Right atrium auricular region (tissue), 2 donors: ENCODE measurements at regions not wholly inside any gene's neighbourhood (a gene's known extent, or its start where the extent isn't known, plus 50 kb on each side); places are given as distances from the start of the nearest gene placed in this dataset.

Experiments used
- DNase-seq: peaks from one replicate; pipeline ENCODE4 v3.0.0-alpha.2; 2019; ENCODE audit warnings: low spot score
- H3K27ac ChIP-seq, 2 donors: fragments of 200-600 bp; sonication (generic); 1 replicate in 1 of 2; 2 replicates in 1 of 2; pipeline ENCODE4 v1.5.1; 2016 to 2019
- H3K27me3 ChIP-seq, 2 donors: fragments of 200-600 bp; sonication (generic); one replicate each; pipeline versions ENCODE4 v1.5.1 to v1.6.0; 2017 to 2019
- H3K36me3 ChIP-seq: fragments of 200-600 bp; sonication (generic); one replicate; pipeline ENCODE4 v1.5.1; 2016
- H3K4me1 ChIP-seq, 2 donors: fragments of 200-600 bp; sonication (generic); one replicate each; pipeline versions ENCODE4 v1.5.1 to v1.6.0; 2017 to 2019
- H3K4me3 ChIP-seq, 2 donors: fragments of 200-600 bp; sonication (generic); 1 replicate in 1 of 2; 2 replicates in 1 of 2; pipeline ENCODE4 v1.5.1; 2017 to 2019; ENCODE audit warnings: mild to moderate bottlenecking in 1 of 2, moderate library complexity in 1 of 2
- H3K9me3 ChIP-seq, 2 donors: fragments of 200-600 bp; sonication (generic); one replicate each; pipeline ENCODE4 v1.5.1; 2019
- CTCF ChIP-seq, 2 donors: fragments of 200-600 bp; sonication (generic); IDR thresholded peaks; one replicate each; pipeline ENCODE4 v1.5.1; 2019; ENCODE audit warnings: antibody characterized with exemption in 2 of 2

DNA sequence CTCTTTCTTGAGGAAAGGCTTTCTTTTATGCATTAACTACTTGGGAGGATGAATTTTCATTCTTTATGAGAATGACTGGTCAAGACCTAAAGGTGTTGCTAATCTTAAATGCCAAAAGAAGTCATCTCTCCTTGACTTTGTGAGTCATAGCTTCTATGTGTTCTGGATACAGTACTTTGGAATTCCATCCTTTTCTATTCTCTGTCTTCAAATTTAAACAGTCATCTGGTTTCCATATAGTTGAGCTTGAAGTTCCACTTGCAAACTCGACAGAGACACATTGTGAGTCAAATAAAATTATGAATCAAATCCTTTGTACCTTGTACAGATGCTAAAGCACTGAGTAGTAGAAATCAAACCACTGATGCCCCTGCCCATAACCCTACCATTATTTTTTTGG, 271.9 kb upstream of the PMFBP1 start:
- Histone ChIP-seq H3K36me3 (no peaks in the 10 kb centered on the region), H3K4me3 (no peak overlapping the region), H3K4me1 (no peaks in the 10 kb centered on the region), H3K27me3 (no peaks in the 10 kb centered on the region), H3K9me3 (peaks cover 0 to 16% of the 10 kb centered on the region in 2 donors), H3K27ac (no peak overlapping the region)
- TF ChIP-seq CTCF (IDR thresholded peaks at IDR 0.05): no peak
- DNase-seq: no peak

- Histone ChIP-seq H3K27ac (no peak overlapping the region), H3K36me3 (no peaks in the 10 kb centered on the region), H3K27me3 (no peaks in the 10 kb centered on the region), H3K9me3 (peaks cover 0 to 16% of the 10 kb centered on the region in 2 donors), H3K4me1 (no peaks in the 10 kb centered on the region), H3K4me3 (no peak overlapping the region)
- no peak for TF ChIP-seq CTCF (IDR thresholded peaks at IDR 0.05)
- no peak for DNase-seq
These were observed 270.6 kb upstream of the PMFBP1 start for GRCh38 chr16:72442385-72443158.

- no peaks in the 10 kb centered on the region for H3K27me3 ChIP-seq
- no peak overlapping the region for H3K4me3 ChIP-seq
- no peaks in the 10 kb centered on the region for H3K36me3 ChIP-seq
- TF ChIP-seq CTCF (IDR thresholded peaks at IDR 0.05): no peak
- no peaks in the 10 kb centered on the region for H3K4me1 ChIP-seq
- no peak for DNase-seq
- peaks cover 0 to 42% of the 10 kb centered on the region in 2 donors for H3K9me3 ChIP-seq
- no peak overlapping the region for H3K27ac ChIP-seq
These were observed 265.9 kb upstream of the PMFBP1 start for GRCh38 chr16:72437891-72438290.

DNA sequence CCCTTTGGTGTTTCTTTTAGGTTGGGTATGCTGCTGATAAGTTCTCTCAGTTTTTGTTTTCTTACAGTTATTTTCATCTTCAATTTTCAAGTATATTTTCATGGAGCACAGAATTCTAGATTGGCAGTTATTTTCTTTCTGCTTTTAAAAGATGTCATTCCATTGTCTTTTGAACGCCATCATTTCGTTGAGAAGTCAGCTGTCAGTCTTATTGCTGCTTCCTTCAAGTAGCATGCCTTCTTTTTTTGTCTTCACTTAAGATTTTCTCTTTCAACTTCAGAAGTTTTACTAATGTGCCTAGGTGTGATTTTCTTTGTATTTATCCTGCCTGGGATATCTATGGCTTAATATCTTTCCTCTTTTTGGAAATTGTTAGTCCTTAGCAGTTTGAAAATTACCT, 262.2 kb upstream of the PMFBP1 start:
- H3K9me3 ChIP-seq: peaks cover 0 to 35% of the 10 kb centered on the region in 2 donors
- H3K4me3 ChIP-seq: no peak overlapping the region
- H3K36me3 ChIP-seq: no peaks in the 10 kb centered on the region
- no peak overlapping the region for H3K27ac ChIP-seq
- TF ChIP-seq CTCF (IDR thresholded peaks at IDR 0.05): no peak
- DNase-seq: no peak
- no peaks in the 10 kb centered on the region for H3K4me1 ChIP-seq
- H3K27me3 ChIP-seq: no peaks in the 10 kb centered on the region

GRCh38 chr16:72430121-72430520, 258.2 kb upstream of the PMFBP1 start:
- no peak overlapping the region for H3K4me3 ChIP-seq
- peaks cover 0 to 25% of the 10 kb centered on the region in 2 donors for H3K9me3 ChIP-seq
- TF ChIP-seq CTCF (IDR thresholded peaks at IDR 0.05): no peak
- no peak overlapping the region for H3K27ac ChIP-seq
- no peaks in the 10 kb centered on the region for H3K27me3 ChIP-seq
- no peaks in the 10 kb centered on the region for H3K36me3 ChIP-seq
- no peaks in the 10 kb centered on the region for H3K4me1 ChIP-seq
- DNase-seq: no peak

DNA sequence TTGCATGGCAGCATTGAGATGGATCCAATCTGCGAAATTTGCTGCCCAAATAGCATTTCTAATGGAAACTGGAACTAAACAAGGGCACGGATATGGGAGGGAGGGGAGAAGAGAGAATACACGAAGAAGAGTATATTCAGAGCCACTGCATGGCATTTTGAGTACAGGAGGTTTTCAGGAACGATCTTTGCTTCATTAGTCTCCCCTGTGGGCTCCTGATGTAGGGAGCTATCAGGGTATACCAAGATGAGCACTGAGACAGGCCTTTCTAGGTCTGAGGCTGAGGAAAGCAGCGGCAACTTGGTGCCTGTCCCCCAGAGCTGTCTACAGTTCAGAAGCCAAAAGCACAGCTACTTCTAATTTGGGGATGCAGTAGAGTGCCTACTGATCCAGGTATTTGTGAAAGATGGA, 257.7 kb upstream of the PMFBP1 start:
- no peak for TF ChIP-seq CTCF (IDR thresholded peaks at IDR 0.05)
- H3K4me1 ChIP-seq: no peaks in the 10 kb centered on the region
- no peak overlapping the region for H3K27ac ChIP-seq
- no peak for DNase-seq
- no peaks in the 10 kb centered on the region for H3K36me3 ChIP-seq
- H3K4me3 ChIP-seq: no peak overlapping the region
- no peaks in the 10 kb centered on the region for H3K27me3 ChIP-seq
- H3K9me3 ChIP-seq: peaks cover 0 to 20% of the 10 kb centered on the region in 2 donors
